ENCODE measurements at regions not wholly inside any gene's neighbourhood (a gene's known extent, or its start where the extent isn't known, plus 50 kb on each side); places are given as distances from the start of the nearest gene placed in this dataset.

DNA sequence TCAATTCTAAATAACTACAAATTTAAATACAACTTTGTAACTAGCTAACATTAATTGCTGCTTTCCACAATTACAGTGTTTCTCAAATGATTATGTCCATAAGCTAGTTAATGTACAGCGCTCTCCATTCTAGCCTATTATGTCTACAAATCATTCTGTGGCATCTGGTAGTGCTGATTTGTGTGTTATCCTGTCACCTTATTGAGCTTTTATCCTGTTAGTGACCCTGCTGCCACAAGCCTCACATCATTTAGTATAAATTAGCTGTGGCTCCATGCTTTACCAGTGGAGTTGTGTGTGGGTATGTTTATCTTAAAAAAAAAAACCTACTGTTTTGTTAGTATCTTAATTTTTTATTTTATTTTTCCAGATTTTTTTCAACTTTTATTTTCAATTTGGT, 112.6 kb upstream of the PJA2 start:
- H3K4me1 ChIP-seq (ENCODE audit: insufficient read depth, low read length), result no peaks in the 10 kb centered on the region
- no peaks in the 10 kb centered on the region for H3K27me3 ChIP-seq (ENCODE audit: insufficient read depth, low read length)
- no peak overlapping the region for H3K4me2 ChIP-seq (ENCODE audit: insufficient read depth, low read length)
- no peak overlapping the region for H2AFZ ChIP-seq (ENCODE audit: low read length)
- H3K79me2 ChIP-seq (ENCODE audit: insufficient read depth, low read length), result no peaks in the 10 kb centered on the region
- no peaks in the 10 kb centered on the region for H3K9me3 ChIP-seq (ENCODE audit: low read depth, low read length)
- no peak overlapping the region for H3K4me3 ChIP-seq (ENCODE audit: insufficient read depth, low read length)
- no peaks in the 10 kb centered on the region for H4K20me1 ChIP-seq (ENCODE audit: insufficient read depth, low read length)
- DNase-seq (ENCODE audit: insufficient read length, low spot score, missing footprints), result no peak
- TF ChIP-seq, protein P1, sequence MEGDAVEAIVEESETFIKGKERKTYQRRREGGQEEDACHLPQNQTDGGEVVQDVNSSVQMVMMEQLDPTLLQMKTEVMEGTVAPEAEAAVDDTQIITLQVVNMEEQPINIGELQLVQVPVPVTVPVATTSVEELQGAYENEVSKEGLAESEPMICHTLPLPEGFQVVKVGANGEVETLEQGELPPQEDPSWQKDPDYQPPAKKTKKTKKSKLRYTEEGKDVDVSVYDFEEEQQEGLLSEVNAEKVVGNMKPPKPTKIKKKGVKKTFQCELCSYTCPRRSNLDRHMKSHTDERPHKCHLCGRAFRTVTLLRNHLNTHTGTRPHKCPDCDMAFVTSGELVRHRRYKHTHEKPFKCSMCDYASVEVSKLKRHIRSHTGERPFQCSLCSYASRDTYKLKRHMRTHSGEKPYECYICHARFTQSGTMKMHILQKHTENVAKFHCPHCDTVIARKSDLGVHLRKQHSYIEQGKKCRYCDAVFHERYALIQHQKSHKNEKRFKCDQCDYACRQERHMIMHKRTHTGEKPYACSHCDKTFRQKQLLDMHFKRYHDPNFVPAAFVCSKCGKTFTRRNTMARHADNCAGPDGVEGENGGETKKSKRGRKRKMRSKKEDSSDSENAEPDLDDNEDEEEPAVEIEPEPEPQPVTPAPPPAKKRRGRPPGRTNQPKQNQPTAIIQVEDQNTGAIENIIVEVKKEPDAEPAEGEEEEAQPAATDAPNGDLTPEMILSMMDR (IDR thresholded peaks at IDR 0.05; ENCODE audit: extremely low read depth, low read depth, low read length), result no peak
- no peak overlapping the region for H3K27ac ChIP-seq (ENCODE audit: low read depth, low read length)
- no peaks in the 10 kb centered on the region for H3K36me3 ChIP-seq (ENCODE audit: insufficient read depth, low read length)

GRCh38 chr5:109519416-109519815, 109.6 kb upstream of the PJA2 start:
- Histone ChIP-seq H3K27ac (ENCODE audit: low read depth, low read length) (no peak overlapping the region), H3K4me3 (ENCODE audit: insufficient read depth, low read length) (no peak overlapping the region), H4K20me1 (ENCODE audit: insufficient read depth, low read length) (no peaks in the 10 kb centered on the region), H3K4me2 (ENCODE audit: insufficient read depth, low read length) (no peak overlapping the region), H3K36me3 (ENCODE audit: insufficient read depth, low read length) (no peaks in the 10 kb centered on the region), H3K9me3 (ENCODE audit: low read depth, low read length) (no peaks in the 10 kb centered on the region), H3K79me2 (ENCODE audit: insufficient read depth, low read length) (no peaks in the 10 kb centered on the region), H3K4me1 (ENCODE audit: insufficient read depth, low read length) (peaks cover 2% of the 10 kb centered on the region), H3K27me3 (ENCODE audit: insufficient read depth, low read length) (no peaks in the 10 kb centered on the region), H2AFZ (ENCODE audit: low read length) (no peak overlapping the region)
- DNase-seq (ENCODE audit: insufficient read length, low spot score, missing footprints), result no peak
- TF ChIP-seq, protein P1 (IDR thresholded peaks at IDR 0.05; ENCODE audit: extremely low read depth, low read depth, low read length), result no peak

DNA sequence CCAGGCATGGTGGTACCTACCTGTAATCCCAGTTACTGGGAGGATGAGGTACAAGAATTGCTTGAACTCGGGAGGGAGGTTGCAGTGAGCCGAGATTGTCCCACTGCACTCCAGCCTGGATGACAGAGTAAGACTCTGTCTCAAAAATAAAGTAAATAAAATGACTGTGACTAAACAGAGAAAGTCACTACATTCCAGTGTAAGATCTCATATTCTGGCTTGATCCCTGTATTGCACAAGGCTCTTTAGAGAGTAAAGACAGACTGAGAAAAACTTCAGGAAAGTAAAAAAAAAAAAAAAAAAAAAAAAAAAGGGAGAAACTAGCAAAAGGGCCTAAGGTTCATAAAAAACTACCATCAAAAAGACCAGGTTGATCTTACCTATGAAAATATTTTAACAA, 106.6 kb upstream of the PJA2 start:
- H3K9me3 ChIP-seq (ENCODE audit: low read depth, low read length), result no peaks in the 10 kb centered on the region
- no peaks in the 10 kb centered on the region for H3K27me3 ChIP-seq (ENCODE audit: insufficient read depth, low read length)
- H4K20me1 ChIP-seq (ENCODE audit: insufficient read depth, low read length), result no peaks in the 10 kb centered on the region
- H3K4me1 ChIP-seq (ENCODE audit: insufficient read depth, low read length), result peaks cover 2% of the 10 kb centered on the region
- H3K36me3 ChIP-seq (ENCODE audit: insufficient read depth, low read length), result no peaks in the 10 kb centered on the region
- no peak overlapping the region for H3K4me2 ChIP-seq (ENCODE audit: insufficient read depth, low read length)
- H3K27ac ChIP-seq (ENCODE audit: low read depth, low read length), result no peak overlapping the region
- no peaks in the 10 kb centered on the region for H3K79me2 ChIP-seq (ENCODE audit: insufficient read depth, low read length)
- TF ChIP-seq, protein P1 (IDR thresholded peaks at IDR 0.05; ENCODE audit: extremely low read depth, low read depth, low read length), result no peak
- H2AFZ ChIP-seq (ENCODE audit: low read length), result no peak overlapping the region
- H3K4me3 ChIP-seq (ENCODE audit: insufficient read depth, low read length), result no peak overlapping the region
- DNase-seq (ENCODE audit: insufficient read length, low spot score, missing footprints), result peak; percentile 80

DNA sequence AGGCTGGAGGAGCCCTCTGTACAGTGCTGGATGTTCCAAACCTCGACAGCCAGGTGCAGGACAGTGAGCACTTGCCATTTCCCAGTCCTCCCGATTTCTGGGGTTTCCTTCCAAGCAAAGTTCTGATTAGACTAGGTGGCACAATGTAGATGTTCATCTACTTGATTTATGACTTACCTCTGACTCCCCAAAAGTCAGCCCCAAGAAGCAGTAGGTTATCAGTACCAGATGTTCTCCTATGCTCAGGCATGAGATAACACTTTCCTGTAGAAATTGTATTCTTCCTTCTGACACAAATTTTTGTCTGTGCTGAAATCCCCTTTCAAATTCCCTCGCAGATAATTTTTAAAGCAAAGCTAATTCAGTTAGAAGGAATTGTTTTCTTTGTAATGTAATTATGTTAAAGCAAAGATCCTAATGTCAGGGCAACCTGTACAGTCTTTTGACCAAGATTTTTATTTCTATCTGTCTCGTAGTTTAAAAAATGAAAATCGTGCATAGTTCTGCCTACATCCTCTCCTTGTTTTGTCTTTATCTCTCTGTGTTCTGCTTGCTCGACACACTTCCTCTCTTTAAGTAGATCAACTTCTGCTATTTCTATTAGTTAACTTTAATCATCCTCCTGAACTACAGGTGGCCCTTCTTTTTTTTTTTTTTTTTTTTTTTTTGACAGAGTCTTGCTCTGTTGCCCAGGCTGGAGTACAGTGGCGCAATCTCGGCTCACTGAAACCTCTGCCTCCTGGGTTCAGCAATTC, 102.4 kb upstream of the PJA2 start:
- no peaks in the 10 kb centered on the region for H3K9me3 ChIP-seq (ENCODE audit: low read depth, low read length)
- H2AFZ ChIP-seq (ENCODE audit: low read length), result no peak overlapping the region
- H3K27me3 ChIP-seq (ENCODE audit: insufficient read depth, low read length), result no peaks in the 10 kb centered on the region
- no peak overlapping the region for H3K4me2 ChIP-seq (ENCODE audit: insufficient read depth, low read length)
- H3K27ac ChIP-seq (ENCODE audit: low read depth, low read length), result no peak overlapping the region
- TF ChIP-seq, protein P1 (IDR thresholded peaks at IDR 0.05; ENCODE audit: extremely low read depth, low read depth, low read length), result no peak
- H3K36me3 ChIP-seq (ENCODE audit: insufficient read depth, low read length), result no peaks in the 10 kb centered on the region
- H4K20me1 ChIP-seq (ENCODE audit: insufficient read depth, low read length), result no peaks in the 10 kb centered on the region
- peaks cover 2% of the 10 kb centered on the region for H3K4me1 ChIP-seq (ENCODE audit: insufficient read depth, low read length)
- no peaks in the 10 kb centered on the region for H3K79me2 ChIP-seq (ENCODE audit: insufficient read depth, low read length)
- no peak for DNase-seq (ENCODE audit: insufficient read length, low spot score, missing footprints)
- H3K4me3 ChIP-seq (ENCODE audit: insufficient read depth, low read length), result no peak overlapping the region

Measured in osteoblast (primary cell).